Activated naive CD8-positive, alpha-beta T cell treated with anti-CD3 and anti-CD28 coated beads for 36 hours (primary cell): ENCODE measurements at regions not wholly inside any gene's neighbourhood (a gene's known extent, or its start where the extent isn't known, plus 50 kb on each side); places are given as distances from the start of the nearest gene placed in this dataset.
A peak's percentile ranks its signal among the peaks of the same experiment; 100 is the strongest.

ENCODE experiments used
- DNase-seq: peaks from one replicate; pipeline ENCODE4 v3.0.0; 2021
- H3K27ac Mint-ChIP-seq: one replicate; pipeline ENCODE4 v1.8.0; 2022; ENCODE audit warnings: mild to moderate bottlenecking, moderate library complexity, mixed read lengths
- H3K27me3 Mint-ChIP-seq: one replicate; pipeline ENCODE4 v1.8.0; 2022; ENCODE audit warnings: mild to moderate bottlenecking, mixed read lengths
- H3K36me3 Mint-ChIP-seq: one replicate; pipeline ENCODE4 v1.8.0; 2021; ENCODE audit warnings: mild to moderate bottlenecking, mixed read lengths
- H3K4me1 Mint-ChIP-seq: one replicate; pipeline ENCODE4 v1.8.0; 2021; ENCODE audit warnings: mixed read lengths
- H3K4me3 Mint-ChIP-seq: one replicate; pipeline ENCODE4 v1.8.0; 2022; ENCODE audit warnings: mild to moderate bottlenecking, moderate library complexity, mixed read lengths
- H3K9me3 Mint-ChIP-seq: one replicate; pipeline ENCODE4 v1.8.0; 2022; ENCODE audit warnings: mixed read lengths

GRCh38 chr7:1286946-1287645 is 54.4 kb downstream of the UNCX start:
- no peak for DNase-seq
- peaks cover 35% of the 10 kb centered on the region for H3K27me3 Mint-ChIP-seq

GRCh38 chr7:1287752-1288201 is 55.1 kb downstream of the UNCX start:
- peaks cover 4% of the 10 kb centered on the region for H3K4me1 Mint-ChIP-seq
- no peak overlapping the region for H3K27ac Mint-ChIP-seq
- no peak overlapping the region for H3K4me3 Mint-ChIP-seq
- no peaks in the 10 kb centered on the region for H3K36me3 Mint-ChIP-seq
- H3K9me3 Mint-ChIP-seq, result no peaks in the 10 kb centered on the region
- DNase-seq, result no peak
- H3K27me3 Mint-ChIP-seq, result peaks cover 36% of the 10 kb centered on the region

More at GRCh38 chr7:1286946-1287645, 54.4 kb downstream of the UNCX start:
- Mint-ChIP-seq H3K36me3 (no peaks in the 10 kb centered on the region), H3K9me3 (no peaks in the 10 kb centered on the region), H3K27ac (no peak overlapping the region), H3K4me3 (no peak overlapping the region), H3K4me1 (peaks cover 4% of the 10 kb centered on the region)

GRCh38 chr7:1288390-1288995 is 55.8 kb downstream of the UNCX start:
- Mint-ChIP-seq H3K36me3 (no peaks in the 10 kb centered on the region), H3K4me3 (no peak overlapping the region), H3K27ac (no peak overlapping the region)

GRCh38 chr7:1288996-1289551 is 56.4 kb downstream of the UNCX start:
- no peak for DNase-seq
- H3K4me3 Mint-ChIP-seq, result no peak overlapping the region

More at GRCh38 chr7:1288390-1288995, 55.8 kb downstream of the UNCX start:
- H3K27me3 Mint-ChIP-seq, result peaks cover 42% of the 10 kb centered on the region
- H3K9me3 Mint-ChIP-seq, result no peaks in the 10 kb centered on the region
- no peak for DNase-seq
- H3K4me1 Mint-ChIP-seq, result peaks cover 4% of the 10 kb centered on the region

DNA sequence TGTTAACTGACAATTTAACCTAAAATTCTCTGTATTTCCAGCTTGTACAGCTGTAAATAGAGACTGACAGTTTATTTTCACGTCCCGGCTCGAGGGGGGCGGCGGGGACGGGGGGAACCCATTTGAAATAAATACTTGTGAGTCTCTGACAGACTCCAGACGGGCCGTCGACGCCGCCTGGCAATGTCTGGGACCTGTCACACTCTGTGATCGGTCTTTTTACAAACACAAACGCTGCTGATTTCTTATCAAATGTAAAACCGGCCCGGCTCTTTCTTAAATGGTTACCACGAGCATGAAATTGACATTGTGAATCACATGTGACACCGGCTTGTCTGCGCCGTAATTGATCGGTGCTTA is 57.0 kb downstream of the UNCX start:
- Mint-ChIP-seq H3K4me3 (peak overlapping the region; percentile 42), H3K27ac (no peak overlapping the region), H3K9me3 (no peaks in the 10 kb centered on the region), H3K4me1 (peaks cover 4% of the 10 kb centered on the region), H3K36me3 (no peaks in the 10 kb centered on the region), H3K27me3 (peaks cover 42% of the 10 kb centered on the region)
- no peak for DNase-seq

More at GRCh38 chr7:1288996-1289551, 56.4 kb downstream of the UNCX start:
- H3K36me3 Mint-ChIP-seq, result no peaks in the 10 kb centered on the region
- no peaks in the 10 kb centered on the region for H3K9me3 Mint-ChIP-seq
- H3K27me3 Mint-ChIP-seq, result peaks cover 42% of the 10 kb centered on the region
- no peak overlapping the region for H3K27ac Mint-ChIP-seq
- peaks cover 4% of the 10 kb centered on the region for H3K4me1 Mint-ChIP-seq

DNA sequence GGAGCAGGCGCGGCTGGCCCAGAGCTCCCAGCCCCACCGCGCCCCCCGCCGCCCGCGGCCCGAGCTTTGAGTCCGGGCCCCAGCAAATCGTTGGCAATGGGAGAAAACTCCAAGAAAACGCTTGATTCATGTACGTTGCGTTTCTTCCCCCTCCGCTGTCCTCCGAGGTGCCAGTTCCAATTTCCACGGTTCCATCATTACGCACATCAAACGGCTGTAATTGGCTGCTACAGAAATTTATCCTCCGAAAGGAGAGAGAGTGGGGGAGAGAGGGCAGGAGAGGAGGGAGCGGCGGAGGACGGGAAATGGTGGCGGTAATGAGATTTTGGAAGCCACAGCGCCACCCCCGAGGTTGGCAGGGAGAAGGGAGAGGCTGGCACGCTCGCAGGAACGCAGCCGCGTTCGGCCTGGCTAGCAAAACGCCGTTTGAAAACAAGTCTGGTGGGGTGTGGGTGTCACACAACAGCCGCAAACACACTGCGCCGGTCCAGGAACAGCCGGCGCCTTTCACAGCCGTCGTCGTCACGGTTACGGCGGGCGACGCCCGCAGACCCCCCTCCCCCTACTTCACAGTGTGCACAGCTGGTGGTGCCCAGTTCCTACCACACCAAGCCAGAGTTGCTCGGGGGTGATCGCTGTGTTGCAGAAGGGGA is 57.5 kb downstream of the UNCX start:
- Mint-ChIP-seq H3K36me3 (no peaks in the 10 kb centered on the region), H3K9me3 (no peaks in the 10 kb centered on the region), H3K27ac (no peak overlapping the region), H3K4me1 (peaks cover 4% of the 10 kb centered on the region), H3K27me3 (peaks cover 42% of the 10 kb centered on the region), H3K4me3 (peak overlapping the region; percentile 59)
- peak; percentile 20 for DNase-seq

- peak overlapping the region; percentile 59 for H3K4me3 Mint-ChIP-seq
- DNase-seq, result peak; percentile 16
- H3K27me3 Mint-ChIP-seq, result peaks cover 42% of the 10 kb centered on the region
- no peak overlapping the region for H3K27ac Mint-ChIP-seq
- no peaks in the 10 kb centered on the region for H3K9me3 Mint-ChIP-seq
- peaks cover 4% of the 10 kb centered on the region for H3K4me1 Mint-ChIP-seq
- H3K36me3 Mint-ChIP-seq, result no peaks in the 10 kb centered on the region
These were observed 58.1 kb downstream of the UNCX start for GRCh38 chr7:1290679-1291356.

GRCh38 chr7:1291357-1291689 is 58.7 kb downstream of the UNCX start:
- H3K4me1 Mint-ChIP-seq, result peaks cover 4% of the 10 kb centered on the region
- no peaks in the 10 kb centered on the region for H3K36me3 Mint-ChIP-seq
- H3K27ac Mint-ChIP-seq, result no peak overlapping the region
- no peak for DNase-seq
- H3K9me3 Mint-ChIP-seq, result no peaks in the 10 kb centered on the region
- peaks cover 42% of the 10 kb centered on the region for H3K27me3 Mint-ChIP-seq
- no peak overlapping the region for H3K4me3 Mint-ChIP-seq

DNA sequence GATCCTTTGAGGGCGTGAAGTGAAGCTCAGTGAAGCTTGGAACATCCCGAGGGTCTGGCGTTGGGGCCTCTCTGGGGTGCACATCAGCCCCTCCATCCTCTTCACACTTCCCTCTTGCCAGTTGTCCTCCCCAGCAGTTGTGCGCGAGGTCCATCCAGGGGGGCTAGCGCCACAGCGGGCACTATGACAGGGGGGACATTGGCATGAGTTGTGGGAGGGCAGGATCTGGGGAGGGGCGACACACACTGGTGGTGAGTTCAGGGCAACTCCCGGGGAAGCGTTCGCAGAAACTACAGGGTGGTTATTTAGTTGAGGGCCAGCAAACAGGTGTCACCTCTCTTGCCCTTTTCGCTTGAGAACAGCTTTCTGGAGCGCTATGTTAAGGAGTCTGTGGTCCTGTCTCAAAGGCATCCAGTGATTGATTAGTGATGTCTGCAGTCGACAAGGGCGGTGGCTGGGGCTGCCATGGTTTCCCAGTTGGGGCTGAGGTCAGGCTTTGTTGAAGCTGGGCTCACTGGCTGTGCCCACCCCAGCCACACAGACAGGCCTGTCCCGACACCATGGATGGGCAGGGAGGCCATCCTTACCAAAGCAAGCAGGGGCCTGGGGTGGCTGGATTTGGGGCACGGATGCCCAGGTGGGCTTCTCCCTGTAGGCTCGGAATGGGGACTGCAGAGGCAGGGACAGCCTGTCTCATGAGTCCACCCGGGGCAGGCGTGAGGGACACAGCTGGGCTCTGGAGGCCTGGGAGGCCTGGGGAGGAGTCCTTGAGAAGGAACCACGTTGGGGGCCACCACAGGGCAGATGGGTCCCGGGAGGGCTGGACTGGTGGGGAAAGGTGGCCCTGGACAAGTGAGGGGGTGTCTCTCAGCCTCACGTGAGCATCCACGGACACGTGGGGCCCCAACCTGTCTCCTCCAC is 59.4 kb downstream of the UNCX start:
- Mint-ChIP-seq H3K36me3 (no peaks in the 10 kb centered on the region), H3K27me3 (peaks cover 46% of the 10 kb centered on the region), H3K4me1 (peaks cover 4% of the 10 kb centered on the region)

DNA sequence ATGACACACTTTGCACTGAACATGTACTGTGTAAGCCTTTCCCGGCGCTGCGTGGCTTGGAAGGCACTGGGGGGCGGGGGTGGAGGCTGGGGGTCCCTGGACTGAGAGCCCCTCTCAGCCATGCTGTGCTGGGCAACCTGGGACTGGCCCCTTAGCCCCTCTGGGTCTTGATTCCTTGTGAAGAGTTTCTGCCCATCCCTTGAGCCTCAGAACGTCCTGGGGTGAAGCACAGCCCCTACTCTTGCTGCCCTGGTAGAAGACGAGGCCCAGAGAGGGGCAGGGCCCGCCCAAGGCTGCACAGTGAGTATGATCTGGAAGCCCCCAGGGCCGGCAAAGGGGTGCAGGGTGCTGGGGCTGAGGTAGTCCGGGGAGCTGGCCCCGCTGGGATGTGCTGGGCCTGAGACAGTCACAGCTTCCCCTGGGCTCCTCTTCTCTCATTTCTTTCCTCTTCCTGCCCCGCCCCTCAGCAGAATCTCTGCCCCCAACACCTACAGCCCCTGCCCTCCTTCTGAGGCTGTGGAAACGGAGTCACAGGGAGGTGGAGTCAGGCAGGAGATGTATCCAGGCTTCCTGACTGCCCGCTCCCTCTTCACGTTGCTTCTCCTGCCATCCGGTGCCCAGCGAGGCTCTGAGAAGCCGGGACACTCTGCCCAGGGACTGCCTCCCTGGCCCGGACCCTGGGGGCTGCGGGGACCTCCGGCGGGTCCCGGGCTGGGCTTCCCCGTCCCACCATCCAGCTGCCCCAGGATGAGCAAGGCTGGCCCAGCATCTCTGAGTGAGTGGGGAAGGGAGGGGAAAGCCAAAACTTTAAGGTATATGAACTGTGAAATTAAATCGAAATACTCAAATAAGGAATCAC is 60.5 kb downstream of the UNCX start:
- Mint-ChIP-seq H3K4me3 (no peak overlapping the region), H3K4me1 (peaks cover 4% of the 10 kb centered on the region), H3K9me3 (no peaks in the 10 kb centered on the region), H3K27me3 (peaks cover 51% of the 10 kb centered on the region), H3K36me3 (no peaks in the 10 kb centered on the region), H3K27ac (no peak overlapping the region)
- no peak for DNase-seq

More for the DNA sequence above, 59.4 kb downstream of the UNCX start:
- Mint-ChIP-seq H3K9me3 (no peaks in the 10 kb centered on the region), H3K4me3 (no peak overlapping the region), H3K27ac (no peak overlapping the region)
- no peak for DNase-seq

DNA sequence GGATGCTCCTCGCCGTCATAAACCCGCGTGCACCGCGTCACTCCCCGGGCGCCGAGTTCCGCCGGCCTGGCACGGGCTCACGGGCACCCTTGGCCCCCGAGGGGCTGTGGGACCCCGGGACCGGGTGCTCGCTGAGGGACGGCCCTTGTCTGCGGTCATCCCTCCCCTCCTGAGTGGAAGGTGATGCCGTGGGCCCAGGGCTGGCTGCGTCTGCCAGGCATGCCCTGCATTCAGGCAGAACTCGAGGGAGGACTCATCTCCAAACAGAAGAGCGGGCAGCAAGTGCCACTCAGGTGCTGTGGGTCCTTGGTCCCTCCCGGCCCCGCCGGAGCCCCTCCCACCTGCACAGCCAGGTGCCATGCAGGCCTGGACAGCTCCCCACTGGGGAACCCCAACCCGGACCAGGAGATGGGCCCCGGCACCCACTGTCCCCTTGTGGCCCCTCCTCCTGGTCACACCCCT is 61.3 kb downstream of the UNCX start:
- no peak overlapping the region for H3K4me3 Mint-ChIP-seq
- DNase-seq, result no peak
- H3K4me1 Mint-ChIP-seq, result peaks cover 4% of the 10 kb centered on the region
- H3K36me3 Mint-ChIP-seq, result no peaks in the 10 kb centered on the region
- no peaks in the 10 kb centered on the region for H3K9me3 Mint-ChIP-seq
- peaks cover 51% of the 10 kb centered on the region for H3K27me3 Mint-ChIP-seq
- H3K27ac Mint-ChIP-seq, result no peak overlapping the region

GRCh38 chr7:1295776-1296355 is 63.2 kb downstream of the UNCX start:
- Mint-ChIP-seq H3K4me3 (no peak overlapping the region), H3K4me1 (no peaks in the 10 kb centered on the region), H3K36me3 (no peaks in the 10 kb centered on the region), H3K9me3 (no peaks in the 10 kb centered on the region), H3K27me3 (peaks cover 35% of the 10 kb centered on the region), H3K27ac (no peak overlapping the region)
- DNase-seq, result no peak

- H3K4me1 Mint-ChIP-seq, result no peaks in the 10 kb centered on the region
- H3K27me3 Mint-ChIP-seq, result peaks cover 29% of the 10 kb centered on the region
- H3K9me3 Mint-ChIP-seq, result no peaks in the 10 kb centered on the region
- no peak overlapping the region for H3K27ac Mint-ChIP-seq
- no peak for DNase-seq
- no peaks in the 10 kb centered on the region for H3K36me3 Mint-ChIP-seq
- no peak overlapping the region for H3K4me3 Mint-ChIP-seq
These were observed 63.8 kb downstream of the UNCX start for GRCh38 chr7:1296356-1296981.
